SK-N-SH treated with all-trans-retinoic acid at 6 μM for 48 hours (cell line): ENCODE measurements at regions not wholly inside any gene's neighbourhood (a gene's known extent, or its start where the extent isn't known, plus 50 kb on each side); places are given as distances from the start of the nearest gene placed in this dataset.

ENCODE experiments used
- OSR1 ChIP-seq: fragments of 250-450 bp; sonication (Bioruptor Pico); IDR thresholded peaks from 2 replicates; pipeline ENCODE4 v1.8.0; 2022; ENCODE audit warnings: moderate library complexity, mild to moderate bottlenecking, inconsistent platforms
- ZFP30 ChIP-seq: fragments of 450-650 bp; formaldehyde crosslinking; IDR thresholded peaks from 2 replicates; pipeline ENCODE4 v1.5.0; 2022; ENCODE audit warnings: mild to moderate bottlenecking, moderate library complexity

- TF ChIP-seq ZFP30 (CRISPR knock-in tag) (no peak), OSR1 (CRISPR knock-in tag) (no peak)
These were observed 149.0 kb upstream of the CST7 start for GRCh38 chr20:24799971-24800580.
